GM23338 (cell line): ENCODE measurements at regions not wholly inside any gene's neighbourhood (a gene's known extent, or its start where the extent isn't known, plus 50 kb on each side); places are given as distances from the start of the nearest gene placed in this dataset.
A peak's percentile ranks its signal among the peaks of the same experiment; 100 is the strongest.

Experiments
- ATAC-seq: fragments of 200-7000 bp; cut with Tn5 transposase; 3 replicates; pipeline ENCODE4 v1.9.1; 2020
- DNase-seq: peaks from one replicate; pipeline ENCODE4 v3.0.0-alpha.2; 2015; ENCODE audit warnings: low spot score
- H2AFZ ChIP-seq: fragments of 200-600 bp; sonication (generic); 2 replicates; pipeline ENCODE4 v1.8.0; 2016; ENCODE audit warnings: antibody characterized with exemption, mild to moderate bottlenecking, moderate library complexity
- H3F3A ChIP-seq: fragments of 200-600 bp; sonication (generic); replicated peaks from 2 replicates; pipeline ENCODE4 v1.8.0; 2017; ENCODE audit warnings: antibody characterized with exemption, mixed run types, low read depth
- H3K27ac ChIP-seq: fragments of 200-600 bp; sonication (generic); 2 replicates; pipeline ENCODE4 v1.6.1; 2016; ENCODE audit warnings: low read depth
- H3K27me3 ChIP-seq: fragments of 200-600 bp; sonication (generic); 2 replicates; pipeline ENCODE4 v1.8.0; 2016; ENCODE audit warnings: mild to moderate bottlenecking, mixed run types, moderate library complexity; ENCODE audit not compliant: insufficient read depth
- H3K36me3 ChIP-seq: fragments of 200-600 bp; sonication (generic); 2 replicates; pipeline ENCODE4 v1.8.0; 2016; ENCODE audit warnings: mild to moderate bottlenecking; ENCODE audit not compliant: insufficient read depth
- H3K4me1 ChIP-seq: fragments of 200-600 bp; sonication (generic); 2 replicates; pipeline ENCODE4 v1.8.0; 2016; ENCODE audit warnings: mild to moderate bottlenecking, moderate library complexity; ENCODE audit not compliant: insufficient read depth
- H3K4me2 ChIP-seq: fragments of 200-600 bp; sonication (generic); 2 replicates; pipeline ENCODE4 v1.7.1; 2017; ENCODE audit warnings: mixed run types
- H3K4me3 ChIP-seq: fragments of 200-600 bp; sonication (generic); 2 replicates; pipeline ENCODE4 v1.6.1; 2016; ENCODE audit warnings: mixed run types
- H3K79me2 ChIP-seq: fragments of 200-600 bp; sonication (generic); replicated peaks from 2 replicates; pipeline ENCODE4 v1.8.0; 2017; ENCODE audit warnings: mild to moderate bottlenecking; ENCODE audit not compliant: insufficient read depth
- H3K9me2 ChIP-seq: fragments of 200-600 bp; sonication (generic); 2 replicates; pipeline ENCODE4 v1.8.0; 2017; ENCODE audit not compliant: insufficient read depth
- H4K20me1 ChIP-seq: fragments of 200-600 bp; sonication (generic); replicated peaks from 2 replicates; pipeline ENCODE4 v1.8.0; 2017; ENCODE audit warnings: mild to moderate bottlenecking; ENCODE audit not compliant: insufficient read depth
- H3K27ac Mint-ChIP-seq: 2 replicates; pipeline ENCODE4 v1.8.0; 2020; ENCODE audit warnings: inconsistent platforms, mild to moderate bottlenecking, moderate library complexity, mixed read lengths
- H3K27me3 Mint-ChIP-seq: 3 replicates; pipeline ENCODE4 v1.8.0; 2022; ENCODE audit warnings: low read depth, mild to moderate bottlenecking, moderate library complexity, mixed read lengths, inconsistent platforms; ENCODE audit not compliant: insufficient read depth, poor library complexity
- H3K36me3 Mint-ChIP-seq: 3 replicates; pipeline ENCODE4 v1.8.0; 2021; ENCODE audit warnings: low read depth, mild to moderate bottlenecking, inconsistent platforms, moderate library complexity, mixed read lengths
- H3K4me1 Mint-ChIP-seq: 3 replicates; pipeline ENCODE4 v1.8.0; 2020; ENCODE audit warnings: mild to moderate bottlenecking, inconsistent platforms, mixed read lengths
- H3K4me3 Mint-ChIP-seq: 3 replicates; pipeline ENCODE4 v1.8.0; 2021; ENCODE audit warnings: moderate library complexity, mild to moderate bottlenecking, inconsistent platforms, mixed read lengths
- H3K9me3 Mint-ChIP-seq: 3 replicates; pipeline ENCODE4 v1.8.0; 2020; ENCODE audit warnings: moderate library complexity, mild to moderate bottlenecking, inconsistent platforms, mixed read lengths
- CREB1 ChIP-seq: fragments of 250-450 bp; sonication (Bioruptor Pico); IDR thresholded peaks from 2 replicates; pipeline ENCODE4 v1.5.0; 2020; ENCODE audit warnings: low read depth, mild to moderate bottlenecking, moderate library complexity
- EZH2phosphoT487 ChIP-seq: fragments of 200-600 bp; sonication (generic); IDR thresholded peaks from one replicate; pipeline ENCODE4 v1.8.1; 2018; ENCODE audit warnings: antibody characterized with exemption; ENCODE audit not compliant: unreplicated experiment
- JUNB ChIP-seq: IDR thresholded peaks from one replicate; pipeline ENCODE4 v1.6.1; 2016; ENCODE audit warnings: antibody characterized with exemption; ENCODE audit not compliant: unreplicated experiment
- NANOG ChIP-seq: IDR thresholded peaks from 2 replicates; pipeline ENCODE4 v1.6.1; 2016; ENCODE audit warnings: antibody characterized with exemption, borderline replicate concordance
- POLR2AphosphoS5 ChIP-seq: IDR thresholded peaks from 2 replicates; pipeline ENCODE4 v1.6.1; 2016; ENCODE audit warnings: antibody characterized with exemption, low read depth
- STAT1 ChIP-seq: IDR thresholded peaks from one replicate; pipeline ENCODE4 v1.6.1; 2016; ENCODE audit warnings: antibody characterized with exemption; ENCODE audit not compliant: unreplicated experiment
- ZNF114 ChIP-seq: fragments of 250-450 bp; sonication (Bioruptor Pico); IDR thresholded peaks from 2 replicates; pipeline ENCODE4 v1.5.0; 2020; ENCODE audit warnings: mild to moderate bottlenecking, moderate library complexity
- ZNF331 ChIP-seq: fragments of 250-450 bp; sonication (Bioruptor Pico); IDR thresholded peaks from 2 replicates; pipeline ENCODE4 v1.5.0; 2020; ENCODE audit warnings: low read depth, mild to moderate bottlenecking, moderate library complexity
- TF ChIP-seq, protein P1 (sequence below): fragments of 250-450 bp; sonication (Bioruptor Pico); IDR thresholded peaks from 2 replicates; pipeline ENCODE4 v1.5.0; 2020; ENCODE audit warnings: mild to moderate bottlenecking, moderate library complexity
- TF ChIP-seq, protein P2 (sequence below): IDR thresholded peaks from one replicate; pipeline ENCODE4 v1.6.1; 2018; ENCODE audit warnings: antibody characterized with exemption; ENCODE audit not compliant: unreplicated experiment

DNA sequence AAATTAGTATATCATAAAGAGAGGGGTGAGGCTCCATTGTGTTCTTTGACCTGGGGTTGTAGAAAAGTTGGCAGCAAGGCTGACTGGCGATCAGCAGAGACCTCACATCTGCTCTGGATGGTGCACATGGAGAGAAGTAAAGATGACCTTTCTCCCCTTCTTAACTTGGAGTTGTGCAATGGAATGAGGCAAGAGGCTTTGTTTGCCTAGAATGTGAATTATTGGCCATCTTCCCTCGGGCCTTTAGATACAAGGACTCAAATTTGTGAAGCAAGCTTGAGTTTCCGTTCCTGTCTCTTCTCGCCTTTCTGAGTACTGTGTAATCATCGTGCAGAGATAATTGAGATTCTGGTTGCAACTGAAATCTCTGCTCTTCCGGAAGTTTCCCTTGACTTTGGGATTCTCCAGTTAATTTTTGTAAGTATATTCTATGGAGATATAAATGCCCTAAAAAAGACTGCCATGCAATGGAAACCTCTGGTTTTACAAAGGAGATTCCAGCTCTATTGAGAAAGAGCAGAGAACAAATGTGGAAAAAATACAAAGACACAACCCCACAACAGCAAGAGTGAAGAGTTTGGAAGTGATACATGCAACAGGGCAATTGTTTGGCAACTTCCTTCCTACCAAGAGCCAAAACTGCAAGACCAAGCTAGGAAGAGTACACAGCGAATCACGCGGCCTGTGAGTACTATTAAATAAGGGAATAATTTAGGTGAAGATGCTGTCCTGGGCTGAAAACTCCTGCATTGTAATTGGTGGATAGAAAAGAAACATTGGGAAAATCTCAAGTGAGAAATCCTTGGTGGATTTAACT lies 542.3 kb upstream of the NRP1 start:
- DNase-seq (no peak), ATAC-seq (no peak)
- Histone ChIP-seq H2AFZ (peak overlapping the region; percentile 66; the same call in 1 of the 2 replicates), H3K27me3 (no peaks in the 10 kb centered on the region), H4K20me1 (no peaks in the 10 kb centered on the region), H3K36me3 (no peaks in the 10 kb centered on the region), H3K9me2 (peaks cover 17% of the 10 kb centered on the region; the same call in 1 of the 2 replicates), H3K4me2 (no peak overlapping the region), H3K4me3 (no peak overlapping the region), H3K4me1 (no peaks in the 10 kb centered on the region), H3K27ac (no peak overlapping the region), H3K79me2 (no peaks in the 10 kb centered on the region), H3F3A (no peaks in the 10 kb centered on the region)
- Mint-ChIP-seq H3K4me3 (no peak overlapping the region), H3K9me3 (no peaks in the 10 kb centered on the region), H3K4me1 (no peaks in the 10 kb centered on the region), H3K27me3 (no peaks in the 10 kb centered on the region), H3K27ac (no peak overlapping the region), H3K36me3 (no peaks in the 10 kb centered on the region; the same call in 2 of the 3 replicates)
- TF ChIP-seq, protein P1, sequence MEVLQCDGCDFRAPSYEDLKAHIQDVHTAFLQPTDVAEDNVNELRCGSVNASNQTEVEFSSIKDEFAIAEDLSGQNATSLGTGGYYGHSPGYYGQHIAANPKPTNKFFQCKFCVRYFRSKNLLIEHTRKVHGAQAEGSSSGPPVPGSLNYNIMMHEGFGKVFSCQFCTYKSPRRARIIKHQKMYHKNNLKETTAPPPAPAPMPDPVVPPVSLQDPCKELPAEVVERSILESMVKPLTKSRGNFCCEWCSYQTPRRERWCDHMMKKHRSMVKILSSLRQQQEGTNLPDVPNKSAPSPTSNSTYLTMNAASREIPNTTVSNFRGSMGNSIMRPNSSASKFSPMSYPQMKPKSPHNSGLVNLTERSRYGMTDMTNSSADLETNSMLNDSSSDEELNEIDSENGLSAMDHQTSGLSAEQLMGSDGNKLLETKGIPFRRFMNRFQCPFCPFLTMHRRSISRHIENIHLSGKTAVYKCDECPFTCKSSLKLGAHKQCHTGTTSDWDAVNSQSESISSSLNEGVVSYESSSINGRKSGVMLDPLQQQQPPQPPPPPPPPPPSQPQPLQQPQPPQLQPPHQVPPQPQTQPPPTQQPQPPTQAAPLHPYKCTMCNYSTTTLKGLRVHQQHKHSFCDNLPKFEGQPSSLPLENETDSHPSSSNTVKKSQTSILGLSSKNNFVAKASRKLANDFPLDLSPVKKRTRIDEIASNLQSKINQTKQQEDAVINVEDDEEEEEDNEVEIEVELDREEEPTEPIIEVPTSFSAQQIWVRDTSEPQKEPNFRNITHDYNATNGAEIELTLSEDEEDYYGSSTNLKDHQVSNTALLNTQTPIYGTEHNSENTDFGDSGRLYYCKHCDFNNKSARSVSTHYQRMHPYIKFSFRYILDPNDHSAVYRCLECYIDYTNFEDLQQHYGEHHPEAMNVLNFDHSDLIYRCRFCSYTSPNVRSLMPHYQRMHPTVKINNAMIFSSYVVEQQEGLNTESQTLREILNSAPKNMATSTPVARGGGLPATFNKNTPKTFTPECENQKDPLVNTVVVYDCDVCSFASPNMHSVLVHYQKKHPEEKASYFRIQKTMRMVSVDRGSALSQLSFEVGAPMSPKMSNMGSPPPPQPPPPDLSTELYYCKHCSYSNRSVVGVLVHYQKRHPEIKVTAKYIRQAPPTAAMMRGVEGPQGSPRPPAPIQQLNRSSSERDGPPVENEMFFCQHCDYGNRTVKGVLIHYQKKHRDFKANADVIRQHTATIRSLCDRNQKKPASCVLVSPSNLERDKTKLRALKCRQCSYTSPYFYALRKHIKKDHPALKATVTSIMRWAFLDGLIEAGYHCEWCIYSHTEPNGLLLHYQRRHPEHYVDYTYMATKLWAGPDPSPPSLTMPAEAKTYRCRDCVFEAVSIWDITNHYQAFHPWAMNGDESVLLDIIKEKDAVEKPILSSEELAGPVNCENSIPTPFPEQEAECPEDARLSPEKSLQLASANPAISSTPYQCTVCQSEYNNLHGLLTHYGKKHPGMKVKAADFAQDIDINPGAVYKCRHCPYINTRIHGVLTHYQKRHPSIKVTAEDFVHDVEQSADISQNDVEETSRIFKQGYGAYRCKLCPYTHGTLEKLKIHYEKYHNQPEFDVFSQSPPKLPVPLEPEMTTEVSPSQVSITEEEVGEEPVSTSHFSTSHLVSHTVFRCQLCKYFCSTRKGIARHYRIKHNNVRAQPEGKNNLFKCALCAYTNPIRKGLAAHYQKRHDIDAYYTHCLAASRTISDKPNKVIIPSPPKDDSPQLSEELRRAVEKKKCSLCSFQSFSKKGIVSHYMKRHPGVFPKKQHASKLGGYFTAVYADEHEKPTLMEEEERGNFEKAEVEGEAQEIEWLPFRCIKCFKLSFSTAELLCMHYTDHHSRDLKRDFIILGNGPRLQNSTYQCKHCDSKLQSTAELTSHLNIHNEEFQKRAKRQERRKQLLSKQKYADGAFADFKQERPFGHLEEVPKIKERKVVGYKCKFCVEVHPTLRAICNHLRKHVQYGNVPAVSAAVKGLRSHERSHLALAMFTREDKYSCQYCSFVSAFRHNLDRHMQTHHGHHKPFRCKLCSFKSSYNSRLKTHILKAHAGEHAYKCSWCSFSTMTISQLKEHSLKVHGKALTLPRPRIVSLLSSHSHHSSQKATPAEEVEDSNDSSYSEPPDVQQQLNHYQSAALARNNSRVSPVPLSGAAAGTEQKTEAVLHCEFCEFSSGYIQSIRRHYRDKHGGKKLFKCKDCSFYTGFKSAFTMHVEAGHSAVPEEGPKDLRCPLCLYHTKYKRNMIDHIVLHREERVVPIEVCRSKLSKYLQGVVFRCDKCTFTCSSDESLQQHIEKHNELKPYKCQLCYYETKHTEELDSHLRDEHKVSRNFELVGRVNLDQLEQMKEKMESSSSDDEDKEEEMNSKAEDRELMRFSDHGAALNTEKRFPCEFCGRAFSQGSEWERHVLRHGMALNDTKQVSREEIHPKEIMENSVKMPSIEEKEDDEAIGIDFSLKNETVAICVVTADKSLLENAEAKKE (CRISPR knock-in tag) = no peak
- TF ChIP-seq STAT1 (no peak), ZNF331 (CRISPR knock-in tag) (no peak), EZH2phosphoT487 (no peak), CREB1 (CRISPR knock-in tag) (no peak), NANOG (no peak), JUNB (no peak), ZNF114 (CRISPR knock-in tag) (no peak), POLR2AphosphoS5 (no peak)
- TF ChIP-seq, protein P2, sequence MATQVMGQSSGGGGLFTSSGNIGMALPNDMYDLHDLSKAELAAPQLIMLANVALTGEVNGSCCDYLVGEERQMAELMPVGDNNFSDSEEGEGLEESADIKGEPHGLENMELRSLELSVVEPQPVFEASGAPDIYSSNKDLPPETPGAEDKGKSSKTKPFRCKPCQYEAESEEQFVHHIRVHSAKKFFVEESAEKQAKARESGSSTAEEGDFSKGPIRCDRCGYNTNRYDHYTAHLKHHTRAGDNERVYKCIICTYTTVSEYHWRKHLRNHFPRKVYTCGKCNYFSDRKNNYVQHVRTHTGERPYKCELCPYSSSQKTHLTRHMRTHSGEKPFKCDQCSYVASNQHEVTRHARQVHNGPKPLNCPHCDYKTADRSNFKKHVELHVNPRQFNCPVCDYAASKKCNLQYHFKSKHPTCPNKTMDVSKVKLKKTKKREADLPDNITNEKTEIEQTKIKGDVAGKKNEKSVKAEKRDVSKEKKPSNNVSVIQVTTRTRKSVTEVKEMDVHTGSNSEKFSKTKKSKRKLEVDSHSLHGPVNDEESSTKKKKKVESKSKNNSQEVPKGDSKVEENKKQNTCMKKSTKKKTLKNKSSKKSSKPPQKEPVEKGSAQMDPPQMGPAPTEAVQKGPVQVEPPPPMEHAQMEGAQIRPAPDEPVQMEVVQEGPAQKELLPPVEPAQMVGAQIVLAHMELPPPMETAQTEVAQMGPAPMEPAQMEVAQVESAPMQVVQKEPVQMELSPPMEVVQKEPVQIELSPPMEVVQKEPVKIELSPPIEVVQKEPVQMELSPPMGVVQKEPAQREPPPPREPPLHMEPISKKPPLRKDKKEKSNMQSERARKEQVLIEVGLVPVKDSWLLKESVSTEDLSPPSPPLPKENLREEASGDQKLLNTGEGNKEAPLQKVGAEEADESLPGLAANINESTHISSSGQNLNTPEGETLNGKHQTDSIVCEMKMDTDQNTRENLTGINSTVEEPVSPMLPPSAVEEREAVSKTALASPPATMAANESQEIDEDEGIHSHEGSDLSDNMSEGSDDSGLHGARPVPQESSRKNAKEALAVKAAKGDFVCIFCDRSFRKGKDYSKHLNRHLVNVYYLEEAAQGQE = no peak
